Astrocyte (in vitro differentiated cells and primary cell): ENCODE measurements at regions not wholly inside any gene's neighbourhood (a gene's known extent, or its start where the extent isn't known, plus 50 kb on each side); places are given as distances from the start of the nearest gene placed in this dataset.
"Not testable (repeated sequence)": the region's sequence is repeated elsewhere in the genome, so short reads cannot be mapped to it uniquely, and the experiment has no call there.

Experiments
- DNase-seq: peaks from one replicate; pipeline ENCODE4 v3.0.0-alpha.2; 2010; ENCODE audit warnings: low read depth
- FAIRE-seq: peaks from 2 replicates; lab custom pipeline; 2011; peaks lifted over from hg19 to GRCh38; lab: Jason Lieb, UNC
- H2AFZ ChIP-seq: 2 replicates; pipeline ENCODE4 v1.6.0; 2012; ENCODE audit warnings: low read depth, low read length, inconsistent platforms
- H3K27ac ChIP-seq: 2 replicates; pipeline ENCODE4 v1.5.1; 2011; ENCODE audit warnings: low read depth, low read length, inconsistent platforms
- H3K27me3 ChIP-seq: 2 replicates; pipeline ENCODE4 v1.6.0; 2011; ENCODE audit warnings: low read length, inconsistent platforms; ENCODE audit not compliant: insufficient read depth
- H3K36me3 ChIP-seq: 2 replicates; pipeline ENCODE4 v1.5.1; 2011; ENCODE audit warnings: low read length, inconsistent platforms; ENCODE audit not compliant: insufficient read depth
- H3K4me1 ChIP-seq: 2 replicates; pipeline ENCODE4 v1.5.1; 2011; ENCODE audit warnings: low read length, inconsistent platforms; ENCODE audit not compliant: insufficient read depth
- H3K4me2 ChIP-seq: 2 replicates; pipeline ENCODE4 v1.6.0; 2012; ENCODE audit warnings: low read length, inconsistent platforms
- H3K4me3 ChIP-seq: 2 replicates; pipeline ENCODE4 v1.5.1; 2011; ENCODE audit warnings: low read depth, mild to moderate bottlenecking, low read length, inconsistent platforms; ENCODE audit not compliant: insufficient read depth
- H3K79me2 ChIP-seq: 2 replicates; pipeline ENCODE4 v1.6.0; 2012; ENCODE audit warnings: mild to moderate bottlenecking, low read length, inconsistent platforms; ENCODE audit not compliant: insufficient read depth
- H3K9ac ChIP-seq: 2 replicates; pipeline ENCODE4 v1.6.0; 2012; ENCODE audit warnings: mild to moderate bottlenecking, low read length, inconsistent platforms
- H3K9me3 ChIP-seq: 2 replicates; pipeline ENCODE4 v1.5.1; 2012; ENCODE audit warnings: low read depth, mild to moderate bottlenecking, low read length, inconsistent platforms; ENCODE audit not compliant: insufficient read depth
- H4K20me1 ChIP-seq: 2 replicates; pipeline ENCODE4 v1.6.0; 2012; ENCODE audit warnings: low read length, inconsistent platforms; ENCODE audit not compliant: insufficient read depth
- H3K27ac Mint-ChIP-seq: one replicate; pipeline ENCODE4 v1.8.0; 2021; ENCODE audit warnings: mild to moderate bottlenecking, mixed read lengths; ENCODE audit not compliant: unreplicated experiment
- H3K27me3 Mint-ChIP-seq: one replicate; pipeline ENCODE4 v1.8.0; 2021; ENCODE audit warnings: low read depth, mixed read lengths; ENCODE audit not compliant: unreplicated experiment
- H3K36me3 Mint-ChIP-seq: one replicate; pipeline ENCODE4 v1.8.0; 2021; ENCODE audit warnings: low read depth, mixed read lengths; ENCODE audit not compliant: unreplicated experiment
- H3K4me1 Mint-ChIP-seq: one replicate; pipeline ENCODE4 v1.8.0; 2021; ENCODE audit warnings: low read depth, mixed read lengths; ENCODE audit not compliant: unreplicated experiment
- H3K4me3 Mint-ChIP-seq: one replicate; pipeline ENCODE4 v1.8.0; 2021; ENCODE audit warnings: mild to moderate bottlenecking, moderate library complexity, mixed read lengths; ENCODE audit not compliant: unreplicated experiment
- H3K9me3 Mint-ChIP-seq: one replicate; pipeline ENCODE4 v1.8.0; 2021; ENCODE audit warnings: mild to moderate bottlenecking, mixed read lengths; ENCODE audit not compliant: unreplicated experiment

GRCh38 chr17:20687584-20687983, 108.1 kb downstream of the CDRT15L2 start:
- H3K27ac Mint-ChIP-seq, H3K27me3 ChIP-seq, DNase-seq, H3K9me3 ChIP-seq, H3K9ac ChIP-seq, H3K4me1 Mint-ChIP-seq, H3K36me3 ChIP-seq, H3K4me2 ChIP-seq, H4K20me1 ChIP-seq, H3K79me2 ChIP-seq, H3K36me3 Mint-ChIP-seq, H3K9me3 Mint-ChIP-seq, H3K4me3 Mint-ChIP-seq, H3K4me3 ChIP-seq, H3K4me1 ChIP-seq, FAIRE-seq, H2AFZ ChIP-seq, H3K27ac ChIP-seq, H3K27me3 Mint-ChIP-seq: not testable (repeated sequence)

- not testable (repeated sequence) for H3K4me1 Mint-ChIP-seq, H3K27ac ChIP-seq, H3K9me3 ChIP-seq, DNase-seq, H3K27ac Mint-ChIP-seq, H2AFZ ChIP-seq, H3K9me3 Mint-ChIP-seq, H3K27me3 Mint-ChIP-seq, FAIRE-seq, H3K4me2 ChIP-seq, H3K79me2 ChIP-seq, H3K4me1 ChIP-seq, H3K4me3 ChIP-seq, H3K9ac ChIP-seq, H4K20me1 ChIP-seq, H3K27me3 ChIP-seq, H3K4me3 Mint-ChIP-seq, H3K36me3 Mint-ChIP-seq, H3K36me3 ChIP-seq
Measured at GRCh38 chr17:20689170-20689749, 109.7 kb downstream of the CDRT15L2 start.

GRCh38 chr17:20692706-20693105, 113.2 kb downstream of the CDRT15L2 start:
- not testable (repeated sequence) for FAIRE-seq, H2AFZ ChIP-seq, H3K4me1 ChIP-seq

GRCh38 chr17:20695871-20696270, 116.3 kb downstream of the CDRT15L2 start:
- H3K27ac Mint-ChIP-seq, H4K20me1 ChIP-seq, H3K27ac ChIP-seq, H2AFZ ChIP-seq, DNase-seq, H3K4me3 Mint-ChIP-seq, FAIRE-seq, H3K9me3 ChIP-seq, H3K27me3 Mint-ChIP-seq, H3K36me3 ChIP-seq, H3K36me3 Mint-ChIP-seq, H3K79me2 ChIP-seq, H3K4me3 ChIP-seq, H3K4me1 ChIP-seq, H3K9me3 Mint-ChIP-seq, H3K4me2 ChIP-seq, H3K27me3 ChIP-seq, H3K9ac ChIP-seq: not testable (repeated sequence)
- peaks cover 18% of the 10 kb centered on the region for H3K4me1 Mint-ChIP-seq

More at GRCh38 chr17:20692706-20693105, 113.2 kb downstream of the CDRT15L2 start:
- H3K36me3 ChIP-seq, H3K4me2 ChIP-seq, H3K27me3 Mint-ChIP-seq, H3K9ac ChIP-seq, H4K20me1 ChIP-seq, H3K27ac Mint-ChIP-seq, H3K27me3 ChIP-seq, H3K4me3 ChIP-seq, H3K4me3 Mint-ChIP-seq, H3K9me3 ChIP-seq, H3K27ac ChIP-seq, DNase-seq, H3K9me3 Mint-ChIP-seq, H3K79me2 ChIP-seq, H3K36me3 Mint-ChIP-seq: not testable (repeated sequence)
- peaks cover 12% of the 10 kb centered on the region for H3K4me1 Mint-ChIP-seq

GRCh38 chr17:20698463-20699206, 119.1 kb downstream of the CDRT15L2 start:
- H3K4me2 ChIP-seq, H4K20me1 ChIP-seq, H3K27me3 Mint-ChIP-seq, H2AFZ ChIP-seq, H3K27me3 ChIP-seq, H3K9me3 Mint-ChIP-seq, H3K27ac ChIP-seq, H3K4me3 ChIP-seq, FAIRE-seq, H3K27ac Mint-ChIP-seq, H3K9me3 ChIP-seq, H3K4me1 ChIP-seq, H3K36me3 ChIP-seq, H3K79me2 ChIP-seq, H3K9ac ChIP-seq, H3K4me3 Mint-ChIP-seq, DNase-seq, H3K36me3 Mint-ChIP-seq: not testable (repeated sequence)
- H3K4me1 Mint-ChIP-seq, result peaks cover 18% of the 10 kb centered on the region

GRCh38 chr17:20700528-20700927, 121.0 kb downstream of the CDRT15L2 start:
- H3K79me2 ChIP-seq, H3K9me3 Mint-ChIP-seq, H3K4me1 ChIP-seq, H3K4me3 ChIP-seq, H3K36me3 Mint-ChIP-seq, FAIRE-seq, H2AFZ ChIP-seq, H3K36me3 ChIP-seq, H3K27ac Mint-ChIP-seq, DNase-seq, H3K27me3 Mint-ChIP-seq, H3K27me3 ChIP-seq, H3K4me2 ChIP-seq, H3K27ac ChIP-seq, H3K9me3 ChIP-seq, H4K20me1 ChIP-seq, H3K4me3 Mint-ChIP-seq, H3K9ac ChIP-seq: not testable (repeated sequence)
- H3K4me1 Mint-ChIP-seq, result peaks cover 10% of the 10 kb centered on the region
